Fibroblast of villous mesenchyme (primary cell): ENCODE measurements at regions not wholly inside any gene's neighbourhood (a gene's known extent, or its start where the extent isn't known, plus 50 kb on each side); places are given as distances from the start of the nearest gene placed in this dataset.

ENCODE experiments used
- DNase-seq: peaks from one replicate; pipeline ENCODE4 v3.0.0-alpha.2; 2010; ENCODE audit warnings: low read depth
- H3K4me3 ChIP-seq: 2 replicates; pipeline ENCODE4 v1.5.1; 2011; ENCODE audit warnings: low read depth, mild to moderate bottlenecking, low read length
- CTCF ChIP-seq: IDR thresholded peaks from 2 replicates; pipeline ENCODE4 v1.5.1; 2012; ENCODE audit warnings: low read depth, mild to moderate bottlenecking, low read length; ENCODE audit not compliant: insufficient read depth

GRCh38 chr5:8229551-8229950, 360.6 kb downstream of the MTRR start:
- no peak for TF ChIP-seq CTCF
- no peak overlapping the region for H3K4me3 ChIP-seq
- DNase-seq: no peak

- no peak for DNase-seq
- no peak overlapping the region for H3K4me3 ChIP-seq
- no peak for TF ChIP-seq CTCF
Observed at GRCh38 chr5:8230868-8231267, 361.9 kb downstream of the MTRR start.

- TF ChIP-seq CTCF: no peak
- no peak for DNase-seq
- no peak overlapping the region for H3K4me3 ChIP-seq
Observed at GRCh38 chr5:8233479-8233878, 364.5 kb downstream of the MTRR start.

- TF ChIP-seq CTCF: no peak
- H3K4me3 ChIP-seq: no peak overlapping the region
- DNase-seq: no peak
Observed at GRCh38 chr5:8234179-8234770, 365.3 kb downstream of the MTRR start.

DNA sequence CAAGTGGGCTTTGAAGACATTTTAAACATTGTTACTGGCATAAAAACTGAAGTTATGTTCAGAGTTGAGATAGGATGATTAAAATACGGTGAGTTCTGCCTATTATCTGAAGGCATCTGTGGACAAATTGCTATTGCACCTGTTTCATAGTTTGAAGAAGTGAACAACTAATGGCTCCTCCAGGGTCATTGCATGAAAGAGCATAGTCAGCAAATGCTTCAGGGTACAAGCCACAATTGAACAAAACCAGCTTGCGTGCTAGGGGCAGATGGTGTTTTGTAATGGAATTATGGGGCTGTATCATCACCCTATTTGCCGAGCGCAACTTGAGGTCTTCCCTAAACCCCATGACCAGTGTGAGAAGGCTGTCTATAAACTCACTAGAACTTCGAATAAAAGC, 369.1 kb downstream of the MTRR start:
- no peak for TF ChIP-seq CTCF
- no peak for DNase-seq
- no peak overlapping the region for H3K4me3 ChIP-seq

DNA sequence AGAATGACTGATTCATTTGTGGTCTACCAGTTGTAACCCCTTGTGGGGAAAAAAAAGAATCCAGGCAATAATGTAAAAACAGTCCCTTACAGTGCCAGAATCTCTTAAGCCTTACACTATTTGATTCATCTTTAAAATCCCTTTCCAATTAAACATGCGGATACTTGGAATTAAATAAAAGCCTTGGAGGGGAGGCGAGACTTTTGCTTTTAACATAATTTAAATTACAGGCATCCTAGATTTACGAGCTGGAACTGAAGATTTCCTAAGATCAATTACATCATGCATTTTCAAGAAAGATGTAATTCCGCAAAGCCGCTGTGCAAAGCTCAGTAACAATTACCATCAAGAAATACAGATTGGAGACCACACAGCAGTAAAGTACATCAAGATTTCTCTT, 370.2 kb downstream of the MTRR start:
- DNase-seq: no peak
- H3K4me3 ChIP-seq: no peak overlapping the region

More for the DNA sequence above, 370.2 kb downstream of the MTRR start:
- TF ChIP-seq CTCF: no peak
